Muscle layer of colon (tissue), 2 donors: ENCODE measurements at regions not wholly inside any gene's neighbourhood (a gene's known extent, or its start where the extent isn't known, plus 50 kb on each side); places are given as distances from the start of the nearest gene placed in this dataset.

Experiments
- H3K27ac ChIP-seq: one replicate; pipeline ENCODE4 v1.7.0; 2013; ENCODE audit warnings: low read depth, mild to moderate bottlenecking, low read length, moderate library complexity
- H3K27me3 ChIP-seq, 2 donors: one replicate each; pipeline ENCODE4 v1.7.0; 2013; ENCODE audit warnings: low read length in 2 of 2, mild to moderate bottlenecking in 2 of 2; ENCODE audit not compliant: insufficient read depth in 2 of 2, control insufficient read depth in 1 of 2
- H3K36me3 ChIP-seq: one replicate; pipeline ENCODE4 v1.7.0; 2013; ENCODE audit warnings: mild to moderate bottlenecking, low read length; ENCODE audit not compliant: insufficient read depth
- H3K4me1 ChIP-seq: one replicate; pipeline ENCODE4 v1.7.0; 2013; ENCODE audit warnings: mild to moderate bottlenecking, low read length; ENCODE audit not compliant: insufficient read depth
- H3K4me3 ChIP-seq, 2 donors: one replicate each; pipeline ENCODE4 v1.7.0; 2013; ENCODE audit warnings: low read length in 2 of 2, low read depth in 1 of 2, mild to moderate bottlenecking in 1 of 2, moderate library complexity in 1 of 2
- H3K9ac ChIP-seq: one replicate; pipeline ENCODE4 v1.7.0; 2013; ENCODE audit warnings: low read length
- H3K9me3 ChIP-seq: one replicate; pipeline ENCODE4 v1.7.0; 2013; ENCODE audit warnings: mild to moderate bottlenecking, low read length
- donor health status: abdominal sarcoma.
- donor health status: Adenocarcinoma of cecum.

- Histone ChIP-seq H3K27me3 (no peaks in the 10 kb centered on the region), H3K4me3 (no peak overlapping the region), H3K36me3 (no peaks in the 10 kb centered on the region), H3K27ac (no peak overlapping the region), H3K9me3 (no peaks in the 10 kb centered on the region), H3K9ac (no peak overlapping the region), H3K4me1 (no peaks in the 10 kb centered on the region)
These were observed 289.6 kb downstream of the MAT2B start for GRCh38 chr5:163794993-163795392.

- Histone ChIP-seq H3K27ac (no peak overlapping the region), H3K4me3 (no peak overlapping the region), H3K27me3 (no peaks in the 10 kb centered on the region), H3K9me3 (no peaks in the 10 kb centered on the region), H3K36me3 (no peaks in the 10 kb centered on the region), H3K9ac (no peak overlapping the region), H3K4me1 (no peaks in the 10 kb centered on the region)
These were observed 302.4 kb downstream of the MAT2B start for GRCh38 chr5:163807781-163808180.

DNA sequence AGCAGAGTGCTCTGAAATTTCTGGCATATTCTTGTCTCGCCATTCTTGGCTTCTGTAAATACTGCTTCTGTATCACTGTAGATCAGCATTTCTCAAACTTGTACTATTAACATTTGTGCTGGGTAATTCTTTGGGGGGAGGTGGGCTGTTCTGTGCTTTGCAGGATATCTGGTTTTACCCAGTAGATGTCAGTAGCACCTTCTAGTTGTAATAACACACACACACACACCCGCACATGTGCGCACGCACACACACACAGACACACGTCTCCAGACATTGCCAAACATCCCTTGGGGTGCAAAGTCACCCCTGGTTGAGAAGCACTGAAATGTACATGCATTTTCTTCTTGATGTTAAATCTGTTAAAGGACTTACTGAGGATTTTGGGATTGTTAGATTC, 304.1 kb downstream of the MAT2B start:
- Histone ChIP-seq H3K27ac (no peak overlapping the region), H3K4me1 (no peaks in the 10 kb centered on the region), H3K4me3 (no peak overlapping the region), H3K36me3 (no peaks in the 10 kb centered on the region), H3K27me3 (no peaks in the 10 kb centered on the region), H3K9ac (no peak overlapping the region), H3K9me3 (no peaks in the 10 kb centered on the region)

GRCh38 chr5:163813900-163814299, 308.5 kb downstream of the MAT2B start:
- H3K4me1 ChIP-seq: no peaks in the 10 kb centered on the region
- H3K27me3 ChIP-seq: no peaks in the 10 kb centered on the region
- no peak overlapping the region for H3K9ac ChIP-seq
- no peaks in the 10 kb centered on the region for H3K36me3 ChIP-seq
- H3K9me3 ChIP-seq: no peaks in the 10 kb centered on the region
- no peak overlapping the region for H3K27ac ChIP-seq
- H3K4me3 ChIP-seq: no peak overlapping the region

- H3K27ac ChIP-seq: no peak overlapping the region
- H3K36me3 ChIP-seq: no peaks in the 10 kb centered on the region
- H3K4me1 ChIP-seq: no peaks in the 10 kb centered on the region
- H3K27me3 ChIP-seq: no peaks in the 10 kb centered on the region
- no peak overlapping the region for H3K9ac ChIP-seq
- H3K9me3 ChIP-seq: no peaks in the 10 kb centered on the region
- H3K4me3 ChIP-seq: no peak overlapping the region
These were observed 309.9 kb downstream of the MAT2B start for GRCh38 chr5:163815240-163815791.

GRCh38 chr5:163821142-163821541, 315.7 kb downstream of the MAT2B start:
- no peaks in the 10 kb centered on the region for H3K36me3 ChIP-seq
- H3K4me1 ChIP-seq: no peaks in the 10 kb centered on the region
- H3K27me3 ChIP-seq: no peaks in the 10 kb centered on the region
- no peak overlapping the region for H3K9ac ChIP-seq
- no peak overlapping the region for H3K27ac ChIP-seq
- H3K4me3 ChIP-seq: no peak overlapping the region
- H3K9me3 ChIP-seq: no peaks in the 10 kb centered on the region

GRCh38 chr5:163822548-163822947, 317.1 kb downstream of the MAT2B start:
- no peak overlapping the region for H3K9ac ChIP-seq

GRCh38 chr5:163825661-163826060, 320.2 kb downstream of the MAT2B start:
- no peaks in the 10 kb centered on the region for H3K27me3 ChIP-seq
- no peaks in the 10 kb centered on the region for H3K9me3 ChIP-seq
- H3K36me3 ChIP-seq: no peaks in the 10 kb centered on the region
- no peak overlapping the region for H3K4me3 ChIP-seq
- no peak overlapping the region for H3K27ac ChIP-seq
- no peak overlapping the region for H3K9ac ChIP-seq
- H3K4me1 ChIP-seq: no peaks in the 10 kb centered on the region

More at GRCh38 chr5:163822548-163822947, 317.1 kb downstream of the MAT2B start:
- H3K36me3 ChIP-seq: no peaks in the 10 kb centered on the region
- no peak overlapping the region for H3K27ac ChIP-seq
- H3K4me3 ChIP-seq: no peak overlapping the region
- H3K9me3 ChIP-seq: no peaks in the 10 kb centered on the region
- H3K27me3 ChIP-seq: no peaks in the 10 kb centered on the region
- no peaks in the 10 kb centered on the region for H3K4me1 ChIP-seq

GRCh38 chr5:163826201-163826600, 320.8 kb downstream of the MAT2B start:
- Histone ChIP-seq H3K9me3 (no peaks in the 10 kb centered on the region), H3K27ac (no peak overlapping the region), H3K36me3 (no peaks in the 10 kb centered on the region), H3K4me3 (no peak overlapping the region), H3K9ac (no peak overlapping the region), H3K27me3 (no peaks in the 10 kb centered on the region), H3K4me1 (no peaks in the 10 kb centered on the region)

GRCh38 chr5:163832155-163832554, 326.7 kb downstream of the MAT2B start:
- Histone ChIP-seq H3K27me3 (no peaks in the 10 kb centered on the region), H3K4me1 (no peaks in the 10 kb centered on the region), H3K9ac (no peak overlapping the region), H3K27ac (no peak overlapping the region), H3K4me3 (no peak overlapping the region), H3K36me3 (no peaks in the 10 kb centered on the region), H3K9me3 (no peaks in the 10 kb centered on the region)

GRCh38 chr5:163838738-163839137, 333.3 kb downstream of the MAT2B start:
- H3K4me1 ChIP-seq: no peaks in the 10 kb centered on the region
- H3K9ac ChIP-seq: no peak overlapping the region
- no peak overlapping the region for H3K4me3 ChIP-seq
- H3K27me3 ChIP-seq: no peaks in the 10 kb centered on the region
- no peak overlapping the region for H3K27ac ChIP-seq
- H3K36me3 ChIP-seq: no peaks in the 10 kb centered on the region
- H3K9me3 ChIP-seq: no peaks in the 10 kb centered on the region

DNA sequence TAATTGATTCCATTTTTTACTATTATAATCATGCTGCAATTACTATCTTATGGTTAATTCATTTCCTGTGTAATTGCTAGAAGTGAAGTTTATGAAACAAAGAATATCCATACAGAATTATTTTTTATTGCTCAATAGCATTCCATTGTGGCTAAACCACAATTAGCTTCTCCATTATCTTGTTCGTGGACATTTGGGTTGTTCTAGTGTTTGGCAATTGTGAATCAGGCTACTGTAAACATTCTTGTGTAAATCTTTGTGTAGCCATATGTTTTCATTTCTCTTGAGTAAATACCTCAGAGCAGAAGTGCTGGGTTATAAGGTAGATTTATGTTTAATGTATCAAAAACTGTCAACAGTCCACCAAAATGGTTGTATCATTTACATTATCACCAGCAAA, 341.1 kb downstream of the MAT2B start:
- H3K27ac ChIP-seq: no peak overlapping the region
- H3K36me3 ChIP-seq: no peaks in the 10 kb centered on the region
- no peaks in the 10 kb centered on the region for H3K9me3 ChIP-seq
- H3K4me1 ChIP-seq: no peaks in the 10 kb centered on the region
- no peak overlapping the region for H3K9ac ChIP-seq
- no peak overlapping the region for H3K4me3 ChIP-seq
- H3K27me3 ChIP-seq: no peaks in the 10 kb centered on the region
